ENCODE measurements at regions not wholly inside any gene's neighbourhood (a gene's known extent, or its start where the extent isn't known, plus 50 kb on each side); places are given as distances from the start of the nearest gene placed in this dataset.
"Not testable (repeated sequence)": the region's sequence is repeated elsewhere in the genome, so short reads cannot be mapped to it uniquely, and the experiment has no call there.

- no peak for DNase-seq
Measured at GRCh38 chr5:165349735-165350134, 1844.3 kb downstream of the MAT2B start.

- DNase-seq, result no peak
Measured at GRCh38 chr5:165351342-165351741, 1845.9 kb downstream of the MAT2B start.

- no peak for DNase-seq
Measured at GRCh38 chr5:165360366-165360765, 1854.9 kb downstream of the MAT2B start.

GRCh38 chr5:165360784-165361542, 1855.5 kb downstream of the MAT2B start:
- DNase-seq, result no peak

- no peak for DNase-seq
Measured at GRCh38 chr5:165370233-165370632, 1864.8 kb downstream of the MAT2B start.

GRCh38 chr5:165370794-165371193, 1865.4 kb downstream of the MAT2B start:
- DNase-seq, result no peak

- DNase-seq, result no peak
Measured at GRCh38 chr5:165375201-165375600, 1869.8 kb downstream of the MAT2B start.

GRCh38 chr5:165393839-165394238, 1888.4 kb downstream of the MAT2B start:
- DNase-seq, result no peak

GRCh38 chr5:165397516-165397915, 1892.1 kb downstream of the MAT2B start:
- DNase-seq, result no peak

GRCh38 chr5:165400086-165400485, 1894.7 kb downstream of the MAT2B start:
- DNase-seq, result no peak

GRCh38 chr5:165404917-165405316, 1899.5 kb downstream of the MAT2B start:
- DNase-seq, result no peak

GRCh38 chr5:165405340-165405739, 1899.9 kb downstream of the MAT2B start:
- DNase-seq, result no peak

- no peak for DNase-seq
Measured at GRCh38 chr5:165407352-165407751, 1901.9 kb downstream of the MAT2B start.

- DNase-seq, result no peak
Measured at GRCh38 chr5:165410476-165410875, 1905.1 kb downstream of the MAT2B start.

GRCh38 chr5:165411532-165411931, 1906.1 kb downstream of the MAT2B start:
- DNase-seq, result not testable (repeated sequence)

- DNase-seq, result no peak
Measured at GRCh38 chr5:165420493-165420892, 1915.1 kb downstream of the MAT2B start.

GRCh38 chr5:165423697-165424299, 1918.4 kb downstream of the MAT2B start:
- DNase-seq, result no peak

- DNase-seq, result no peak
Measured at GRCh38 chr5:165425594-165425993, 1920.2 kb downstream of the MAT2B start.

GRCh38 chr5:165448753-165449152, 1943.3 kb downstream of the MAT2B start:
- no peak for DNase-seq

- DNase-seq, result no peak
Measured at GRCh38 chr5:165457859-165458481, 1952.6 kb downstream of the MAT2B start.

- no peak for DNase-seq
Measured at GRCh38 chr5:165459232-165459631, 1953.8 kb downstream of the MAT2B start.

- DNase-seq, result no peak
Measured at GRCh38 chr5:165460911-165461310, 1955.5 kb downstream of the MAT2B start.

- no peak for DNase-seq
Measured at GRCh38 chr5:165477546-165477945, 1972.1 kb downstream of the MAT2B start.

GRCh38 chr5:165495829-165496380, 1990.5 kb downstream of the MAT2B start:
- no peak for DNase-seq

All from T-helper 9 cell (primary cell).